ENCODE measurements at regions not wholly inside any gene's neighbourhood (a gene's known extent, or its start where the extent isn't known, plus 50 kb on each side); places are given as distances from the start of the nearest gene placed in this dataset.

DNA sequence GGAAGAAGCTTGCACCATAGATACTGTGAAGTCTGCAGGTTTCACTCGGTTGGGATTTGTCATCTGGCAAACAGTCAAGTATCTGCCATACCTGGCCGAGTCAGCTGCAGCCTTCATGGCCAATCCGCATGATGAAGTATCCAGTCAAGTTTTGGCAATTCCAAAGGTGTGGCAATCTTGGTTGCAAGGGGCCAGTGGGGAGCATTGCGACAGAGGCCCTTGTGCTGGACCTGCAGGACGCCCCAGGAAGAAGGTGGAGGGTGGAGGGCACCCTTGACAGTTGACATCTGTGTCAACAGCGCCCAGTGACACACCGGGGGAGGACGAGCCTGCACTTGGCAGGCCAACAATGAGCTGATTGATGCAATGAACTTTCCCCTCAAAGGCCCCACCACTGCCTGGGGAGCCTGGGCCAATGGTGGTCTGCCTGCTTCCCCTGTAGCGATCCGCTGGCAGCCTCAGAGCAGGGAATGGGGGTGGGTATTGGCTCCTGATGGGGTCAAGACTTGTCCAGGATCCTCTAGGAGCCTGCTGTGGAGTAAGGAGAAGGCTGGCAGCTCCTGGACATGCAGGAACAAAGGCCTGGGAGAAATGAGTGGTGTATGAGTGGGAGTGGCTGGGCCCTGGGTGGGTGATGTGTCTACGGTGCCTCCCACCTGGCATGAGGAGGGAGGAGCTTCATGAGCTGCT lies 122.8 kb upstream of the PITX1 start:
- H3K9me3 ChIP-seq (ENCODE audit: insufficient read depth, low read length), result no peaks in the 10 kb centered on the region
- H3K36me3 ChIP-seq (replicated peaks; ENCODE audit: low read depth, low read length), result no peaks in the 10 kb centered on the region
- H3K27me3 ChIP-seq (ENCODE audit: low read depth, low read length), result no peaks in the 10 kb centered on the region
- TF ChIP-seq EZH2phosphoT487 (IDR thresholded peaks at IDR 0.05; ENCODE audit: low read depth), result no peak
- TF ChIP-seq, protein P1, sequence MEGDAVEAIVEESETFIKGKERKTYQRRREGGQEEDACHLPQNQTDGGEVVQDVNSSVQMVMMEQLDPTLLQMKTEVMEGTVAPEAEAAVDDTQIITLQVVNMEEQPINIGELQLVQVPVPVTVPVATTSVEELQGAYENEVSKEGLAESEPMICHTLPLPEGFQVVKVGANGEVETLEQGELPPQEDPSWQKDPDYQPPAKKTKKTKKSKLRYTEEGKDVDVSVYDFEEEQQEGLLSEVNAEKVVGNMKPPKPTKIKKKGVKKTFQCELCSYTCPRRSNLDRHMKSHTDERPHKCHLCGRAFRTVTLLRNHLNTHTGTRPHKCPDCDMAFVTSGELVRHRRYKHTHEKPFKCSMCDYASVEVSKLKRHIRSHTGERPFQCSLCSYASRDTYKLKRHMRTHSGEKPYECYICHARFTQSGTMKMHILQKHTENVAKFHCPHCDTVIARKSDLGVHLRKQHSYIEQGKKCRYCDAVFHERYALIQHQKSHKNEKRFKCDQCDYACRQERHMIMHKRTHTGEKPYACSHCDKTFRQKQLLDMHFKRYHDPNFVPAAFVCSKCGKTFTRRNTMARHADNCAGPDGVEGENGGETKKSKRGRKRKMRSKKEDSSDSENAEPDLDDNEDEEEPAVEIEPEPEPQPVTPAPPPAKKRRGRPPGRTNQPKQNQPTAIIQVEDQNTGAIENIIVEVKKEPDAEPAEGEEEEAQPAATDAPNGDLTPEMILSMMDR (IDR thresholded peaks at IDR 0.05; ENCODE audit: low read depth, low read length), result no peak
- no peaks in the 10 kb centered on the region for H3K79me2 ChIP-seq (ENCODE audit: low read length)
- H2AFZ ChIP-seq (ENCODE audit: low read depth, low read length), result no peak overlapping the region
- H4K20me1 ChIP-seq (ENCODE audit: insufficient read depth, low read length), result no peaks in the 10 kb centered on the region
- H3K4me1 ChIP-seq (ENCODE audit: low read length), result no peaks in the 10 kb centered on the region
- no peak overlapping the region for H3K4me3 ChIP-seq (ENCODE audit: low read length)
- H3K4me2 ChIP-seq (ENCODE audit: low read length), result no peak overlapping the region
- H3K9ac ChIP-seq (ENCODE audit: low read length), result no peak overlapping the region
- no peak overlapping the region for H3K27ac ChIP-seq (ENCODE audit: low read length)

DNA sequence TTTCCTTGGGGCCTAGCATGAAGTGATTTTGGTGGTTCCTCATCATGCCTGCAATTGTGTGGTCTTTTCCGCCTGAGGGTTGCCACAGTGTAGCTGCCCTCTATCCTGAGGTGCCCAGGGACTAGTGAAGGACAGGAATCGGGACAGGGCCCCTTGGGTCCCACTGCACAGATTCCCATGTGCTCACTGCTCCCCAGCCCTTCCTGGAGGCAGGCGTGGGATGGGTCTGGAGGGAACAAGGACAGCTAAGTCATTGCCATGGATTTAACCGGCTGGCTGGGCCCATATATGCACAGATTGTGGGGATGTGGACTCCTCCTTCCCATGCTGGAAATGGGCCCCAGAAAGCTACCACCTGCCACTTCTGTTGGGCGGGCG lies 122.3 kb upstream of the PITX1 start:
- Histone ChIP-seq H3K4me3 (ENCODE audit: low read length) (no peak overlapping the region), H3K9ac (ENCODE audit: low read length) (no peak overlapping the region), H3K79me2 (ENCODE audit: low read length) (no peaks in the 10 kb centered on the region), H3K4me1 (ENCODE audit: low read length) (no peaks in the 10 kb centered on the region), H3K36me3 (replicated peaks; ENCODE audit: low read depth, low read length) (no peaks in the 10 kb centered on the region), H3K27me3 (ENCODE audit: low read depth, low read length) (no peaks in the 10 kb centered on the region), H2AFZ (ENCODE audit: low read depth, low read length) (no peak overlapping the region), H3K27ac (ENCODE audit: low read length) (no peak overlapping the region), H4K20me1 (ENCODE audit: insufficient read depth, low read length) (no peaks in the 10 kb centered on the region), H3K4me2 (ENCODE audit: low read length) (no peak overlapping the region), H3K9me3 (ENCODE audit: insufficient read depth, low read length) (no peaks in the 10 kb centered on the region)
- TF ChIP-seq EZH2phosphoT487 (IDR thresholded peaks at IDR 0.05; ENCODE audit: low read depth), result no peak
- TF ChIP-seq, protein P1 (IDR thresholded peaks at IDR 0.05; ENCODE audit: low read depth, low read length), result no peak

DNA sequence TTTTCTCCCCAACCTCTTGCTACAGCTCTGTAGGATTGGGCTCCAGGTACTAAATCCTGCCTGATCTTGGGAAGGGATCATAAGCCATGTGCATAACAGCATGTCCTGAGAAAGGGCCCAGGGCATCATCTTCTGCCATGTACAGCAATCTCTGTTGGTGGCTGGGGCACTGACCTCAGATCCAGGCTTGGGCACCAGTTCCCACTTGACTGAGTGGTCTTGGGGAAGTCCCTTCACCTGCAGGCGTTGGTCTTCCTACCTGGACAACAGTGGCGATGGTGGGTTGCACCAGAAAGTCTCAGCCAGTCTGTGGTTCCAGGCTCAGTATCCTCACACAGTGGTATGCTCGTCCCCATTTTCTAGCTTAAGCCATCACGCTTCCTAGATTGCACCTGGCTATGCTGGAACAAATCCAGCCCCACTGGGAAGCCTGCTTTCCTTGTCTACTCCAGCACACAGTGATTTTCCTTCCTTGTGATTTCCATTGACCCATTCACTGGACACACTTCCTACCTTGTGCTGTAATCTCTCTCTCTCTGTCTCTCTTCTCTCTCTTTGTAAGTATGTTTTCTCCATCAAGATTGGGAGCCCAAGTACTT lies 121.7 kb upstream of the PITX1 start:
- Histone ChIP-seq H3K4me3 (ENCODE audit: low read length) (no peak overlapping the region), H3K27me3 (ENCODE audit: low read depth, low read length) (no peaks in the 10 kb centered on the region), H2AFZ (ENCODE audit: low read depth, low read length) (no peak overlapping the region), H4K20me1 (ENCODE audit: insufficient read depth, low read length) (no peaks in the 10 kb centered on the region), H3K4me1 (ENCODE audit: low read length) (no peaks in the 10 kb centered on the region), H3K36me3 (replicated peaks; ENCODE audit: low read depth, low read length) (no peaks in the 10 kb centered on the region), H3K4me2 (ENCODE audit: low read length) (no peak overlapping the region), H3K79me2 (ENCODE audit: low read length) (no peaks in the 10 kb centered on the region), H3K9ac (ENCODE audit: low read length) (no peak overlapping the region), H3K27ac (ENCODE audit: low read length) (no peak overlapping the region), H3K9me3 (ENCODE audit: insufficient read depth, low read length) (no peaks in the 10 kb centered on the region)
- TF ChIP-seq, protein P1 (IDR thresholded peaks at IDR 0.05; ENCODE audit: low read depth, low read length), result no peak
- TF ChIP-seq EZH2phosphoT487 (IDR thresholded peaks at IDR 0.05; ENCODE audit: low read depth), result no peak

DNA sequence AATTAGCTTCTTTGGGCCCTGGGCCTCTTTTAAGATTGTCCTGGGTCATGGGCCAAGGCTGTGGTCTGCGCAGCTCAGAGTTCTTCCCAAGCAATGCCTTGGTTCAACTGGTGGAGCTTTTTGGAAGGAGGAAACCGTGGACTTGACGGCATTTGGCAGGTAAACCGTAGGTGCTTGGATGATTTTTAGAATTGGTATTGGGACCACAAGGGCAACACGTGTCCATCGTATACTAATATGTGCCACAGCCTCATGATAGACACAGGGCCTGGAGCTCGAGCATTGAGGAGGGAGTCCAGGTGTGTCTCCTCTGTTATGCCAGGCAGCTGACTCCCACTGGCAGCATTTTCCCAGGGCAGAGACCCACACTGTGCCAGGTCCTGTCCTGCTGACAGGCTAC lies 120.9 kb upstream of the PITX1 start:
- no peaks in the 10 kb centered on the region for H3K27me3 ChIP-seq (ENCODE audit: low read depth, low read length)
- TF ChIP-seq EZH2phosphoT487 (IDR thresholded peaks at IDR 0.05; ENCODE audit: low read depth), result no peak
- TF ChIP-seq, protein P1 (IDR thresholded peaks at IDR 0.05; ENCODE audit: low read depth, low read length), result no peak
- no peak overlapping the region for H3K4me2 ChIP-seq (ENCODE audit: low read length)
- H3K27ac ChIP-seq (ENCODE audit: low read length), result no peak overlapping the region
- H3K36me3 ChIP-seq (replicated peaks; ENCODE audit: low read depth, low read length), result no peaks in the 10 kb centered on the region
- H3K4me1 ChIP-seq (ENCODE audit: low read length), result no peaks in the 10 kb centered on the region
- H2AFZ ChIP-seq (ENCODE audit: low read depth, low read length), result no peak overlapping the region
- H3K79me2 ChIP-seq (ENCODE audit: low read length), result no peaks in the 10 kb centered on the region
- H3K9me3 ChIP-seq (ENCODE audit: insufficient read depth, low read length), result no peaks in the 10 kb centered on the region
- no peaks in the 10 kb centered on the region for H4K20me1 ChIP-seq (ENCODE audit: insufficient read depth, low read length)
- H3K9ac ChIP-seq (ENCODE audit: low read length), result no peak overlapping the region
- H3K4me3 ChIP-seq (ENCODE audit: low read length), result no peak overlapping the region

Measured in OCI-LY3 (cell line).